Activated CD8-positive, alpha-beta memory T cell treated with anti-CD3 and anti-CD28 coated beads, Interleukin-2, amount 10 ng/mL, durations not matched to agents 7 days and 5 days (primary cell): ENCODE measurements at regions not wholly inside any gene's neighbourhood (a gene's known extent, or its start where the extent isn't known, plus 50 kb on each side); places are given as distances from the start of the nearest gene placed in this dataset.

ENCODE experiments used
- ATAC-seq: fragments of 150-1000 bp; cut with Tn5 transposase; one replicate; pipeline ENCODE4 v1.10.0; 2021; ENCODE audit warnings: moderate library complexity
- CTCF ChIA-PET: fragments of 350-600 bp; sonication (Branson Sonifier 250); formaldehyde crosslinking; loops from one replicate; lab custom pipeline; 2021; ENCODE audit warnings: antibody characterized with exemption; lab: Charles Lee
- DNase-seq: peaks from one replicate; pipeline ENCODE4 v3.0.0-alpha.2; 2020
- H3K27ac Mint-ChIP-seq: one replicate; pipeline ENCODE4 v1.8.0; 2021; ENCODE audit warnings: mild to moderate bottlenecking, mixed read lengths
- H3K27me3 Mint-ChIP-seq: one replicate; pipeline ENCODE4 v1.8.0; 2021; ENCODE audit warnings: mixed read lengths
- H3K36me3 Mint-ChIP-seq: one replicate; pipeline ENCODE4 v1.8.0; 2021; ENCODE audit warnings: mild to moderate bottlenecking, mixed read lengths
- H3K4me1 Mint-ChIP-seq: one replicate; pipeline ENCODE4 v1.8.0; 2021; ENCODE audit warnings: mixed read lengths
- H3K4me3 Mint-ChIP-seq: one replicate; pipeline ENCODE4 v1.8.0; 2021; ENCODE audit warnings: mild to moderate bottlenecking, moderate library complexity, mixed read lengths
- H3K9me3 Mint-ChIP-seq: one replicate; pipeline ENCODE4 v1.8.0; 2022; ENCODE audit warnings: low read depth, mixed read lengths

DNA sequence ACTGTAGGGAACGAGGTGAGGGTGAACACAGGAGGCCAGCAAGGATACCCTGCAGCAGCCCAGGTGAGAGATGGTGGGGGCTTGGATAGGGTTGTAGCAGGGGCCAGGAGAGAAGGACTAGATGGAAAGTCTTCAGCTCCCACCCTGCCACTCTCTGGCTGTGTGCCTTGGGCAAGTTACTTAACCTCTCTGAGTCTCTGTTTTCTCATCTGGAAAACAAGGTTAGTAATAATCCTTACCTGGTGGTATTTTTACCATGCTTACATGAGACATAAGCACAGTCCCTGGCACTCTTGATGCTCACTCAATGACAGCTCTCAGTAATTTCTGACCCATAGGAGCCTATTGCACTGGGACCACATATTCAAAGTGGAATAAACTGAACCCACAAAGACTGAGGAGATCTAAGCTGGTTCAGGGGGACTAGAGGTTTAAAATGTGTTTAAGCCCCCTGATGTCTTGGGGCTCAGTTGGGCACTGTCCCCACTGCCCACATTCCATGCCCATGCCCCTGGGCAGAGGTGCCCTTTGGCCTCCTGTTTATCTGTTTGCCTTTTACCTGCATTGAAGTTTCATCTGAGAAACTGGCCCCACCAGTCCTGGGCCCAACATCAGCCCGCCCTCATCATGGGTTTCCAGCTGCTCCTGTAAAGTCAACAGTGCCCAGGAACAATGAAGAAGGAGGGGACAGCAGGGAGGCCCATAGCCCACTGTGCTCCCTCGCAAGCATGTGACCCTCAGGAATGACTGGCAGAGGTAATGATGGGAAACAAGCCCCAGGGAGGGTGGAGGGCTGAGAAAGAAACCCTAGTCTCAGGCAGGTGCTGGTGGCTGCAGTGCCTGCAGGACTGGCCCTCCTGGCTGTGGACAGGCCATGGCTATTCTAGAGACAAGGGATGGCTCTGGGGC lies 104.0 kb downstream of the VEGFA start:
- Mint-ChIP-seq H3K4me3 (no peak overlapping the region), H3K4me1 (no peaks in the 10 kb centered on the region), H3K36me3 (no peaks in the 10 kb centered on the region), H3K27ac (no peak overlapping the region), H3K27me3 (peaks cover 4% of the 10 kb centered on the region), H3K9me3 (no peaks in the 10 kb centered on the region)
- CTCF ChIA-PET, result no interaction called here
- DNase-seq (no peak), ATAC-seq (no peak)

DNA sequence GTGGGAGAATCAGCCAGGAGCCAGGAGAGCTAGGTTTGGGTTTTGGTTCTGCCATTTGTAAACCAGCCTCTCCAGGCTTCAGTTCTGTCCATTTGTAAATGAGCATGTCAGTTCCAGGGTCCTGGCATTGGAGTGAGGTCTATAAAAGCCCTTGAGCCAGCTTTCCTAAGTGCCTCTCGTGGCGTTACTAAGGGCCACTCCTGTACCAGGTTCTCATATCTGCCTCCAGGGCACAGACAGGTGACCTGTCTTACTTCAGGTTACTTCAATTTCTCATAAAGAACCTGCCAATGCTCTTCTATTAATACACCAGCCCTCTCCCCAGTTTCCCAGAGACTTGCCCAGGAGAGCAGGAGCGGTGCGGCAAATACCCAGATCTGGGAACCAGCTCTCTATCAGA lies 101.9 kb downstream of the VEGFA start:
- Mint-ChIP-seq H3K4me3 (no peak overlapping the region), H3K4me1 (no peaks in the 10 kb centered on the region), H3K9me3 (no peaks in the 10 kb centered on the region), H3K27me3 (peaks cover 8% of the 10 kb centered on the region), H3K27ac (no peak overlapping the region), H3K36me3 (no peaks in the 10 kb centered on the region)
- ATAC-seq (no peak), DNase-seq (no peak)
- CTCF ChIA-PET, result no interaction called here

- Mint-ChIP-seq H3K4me1 (no peaks in the 10 kb centered on the region), H3K27me3 (peaks cover 8% of the 10 kb centered on the region), H3K27ac (no peak overlapping the region), H3K9me3 (no peaks in the 10 kb centered on the region), H3K4me3 (no peak overlapping the region), H3K36me3 (no peaks in the 10 kb centered on the region)
- CTCF ChIA-PET, result no interaction called here
- ATAC-seq, result no peak
- DNase-seq, result no peak
Observed at GRCh38 chr6:43871284-43871683, 101.3 kb downstream of the VEGFA start.

GRCh38 chr6:43870660-43871061 lies 100.7 kb downstream of the VEGFA start:
- CTCF ChIA-PET, result no interaction called here
- H3K4me1 Mint-ChIP-seq, result no peaks in the 10 kb centered on the region
- no peaks in the 10 kb centered on the region for H3K36me3 Mint-ChIP-seq
- DNase-seq (no peak), ATAC-seq (no peak)
- H3K27me3 Mint-ChIP-seq, result peaks cover 8% of the 10 kb centered on the region
- no peaks in the 10 kb centered on the region for H3K9me3 Mint-ChIP-seq
- H3K4me3 Mint-ChIP-seq, result no peak overlapping the region
- no peak overlapping the region for H3K27ac Mint-ChIP-seq

- no peaks in the 10 kb centered on the region for H3K4me1 Mint-ChIP-seq
- ATAC-seq, result no peak
- H3K27ac Mint-ChIP-seq, result no peak overlapping the region
- DNase-seq, result no peak
- H3K27me3 Mint-ChIP-seq, result peaks cover 8% of the 10 kb centered on the region
- no peaks in the 10 kb centered on the region for H3K36me3 Mint-ChIP-seq
- H3K9me3 Mint-ChIP-seq, result no peaks in the 10 kb centered on the region
- no peak overlapping the region for H3K4me3 Mint-ChIP-seq
- CTCF ChIA-PET, result no interaction called here
Observed at GRCh38 chr6:43869792-43870659, 100.0 kb downstream of the VEGFA start.

DNA sequence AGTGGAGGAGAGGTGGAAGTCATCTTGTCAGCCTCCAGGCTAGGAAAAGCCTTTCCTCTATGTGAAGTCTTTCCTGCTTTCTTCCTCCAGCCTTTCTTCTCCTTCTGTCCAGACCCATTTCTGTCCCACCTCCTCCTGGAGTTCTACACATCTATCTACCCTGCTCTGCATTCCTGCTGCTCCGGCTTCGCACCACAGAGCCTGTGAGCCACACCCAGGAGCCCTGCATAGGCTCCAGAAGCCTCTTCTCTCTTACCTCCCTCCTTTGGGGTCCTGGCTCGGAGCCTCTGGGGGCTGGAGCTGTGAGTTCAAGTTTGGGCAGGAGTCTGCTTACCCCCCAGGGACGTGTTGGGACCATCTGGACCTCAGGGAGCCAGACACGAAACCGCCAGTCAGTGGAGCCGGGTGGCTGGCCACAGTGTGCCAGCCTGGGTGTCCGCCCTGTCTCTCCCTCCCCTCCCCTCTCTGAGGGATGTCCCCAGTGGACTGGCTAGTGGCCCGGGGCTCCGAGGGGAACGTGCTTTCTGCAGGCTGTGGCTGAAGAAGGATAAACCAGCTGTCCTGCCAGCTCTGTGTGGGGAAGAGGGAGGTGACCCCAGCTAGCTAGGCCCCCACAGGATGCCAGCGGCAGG lies 99.2 kb downstream of the VEGFA start:
- DNase-seq, result no peak
- Mint-ChIP-seq H3K27me3 (peaks cover 10% of the 10 kb centered on the region), H3K36me3 (no peaks in the 10 kb centered on the region), H3K27ac (no peak overlapping the region), H3K4me1 (no peaks in the 10 kb centered on the region), H3K9me3 (no peaks in the 10 kb centered on the region), H3K4me3 (no peak overlapping the region)
- ATAC-seq, result no peak
- CTCF ChIA-PET, result no interaction called here

DNA sequence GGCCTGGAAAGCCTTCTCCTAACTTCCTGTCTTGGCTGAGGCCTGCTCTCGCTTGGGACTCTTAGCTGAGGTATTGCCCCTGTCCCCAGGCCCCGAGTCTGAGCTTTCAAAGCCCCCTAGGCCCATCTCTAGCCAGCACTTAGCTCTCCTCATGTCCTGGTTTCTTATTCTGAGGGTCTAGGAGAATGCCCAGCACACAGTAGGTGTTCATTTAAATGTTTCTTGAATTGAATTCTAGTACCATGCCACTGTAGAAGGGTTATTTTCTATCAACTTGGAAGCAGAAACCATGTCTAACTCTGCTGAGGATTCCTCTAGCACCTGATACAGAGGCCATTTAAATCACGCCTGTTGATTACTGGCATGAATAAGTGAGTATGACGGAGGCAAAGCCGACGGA lies 98.5 kb downstream of the VEGFA start:
- peaks cover 10% of the 10 kb centered on the region for H3K27me3 Mint-ChIP-seq
- H3K4me1 Mint-ChIP-seq, result no peaks in the 10 kb centered on the region
- CTCF ChIA-PET, result interaction anchor here (0.8 kb wide), 1 partner anchor 100 kb away, joined by 3 read pairs; no protein-coding TSS in a partner anchor
- no peaks in the 10 kb centered on the region for H3K9me3 Mint-ChIP-seq
- ATAC-seq (no peak), DNase-seq (no peak)
- no peaks in the 10 kb centered on the region for H3K36me3 Mint-ChIP-seq
- H3K27ac Mint-ChIP-seq, result no peak overlapping the region
- no peak overlapping the region for H3K4me3 Mint-ChIP-seq

DNA sequence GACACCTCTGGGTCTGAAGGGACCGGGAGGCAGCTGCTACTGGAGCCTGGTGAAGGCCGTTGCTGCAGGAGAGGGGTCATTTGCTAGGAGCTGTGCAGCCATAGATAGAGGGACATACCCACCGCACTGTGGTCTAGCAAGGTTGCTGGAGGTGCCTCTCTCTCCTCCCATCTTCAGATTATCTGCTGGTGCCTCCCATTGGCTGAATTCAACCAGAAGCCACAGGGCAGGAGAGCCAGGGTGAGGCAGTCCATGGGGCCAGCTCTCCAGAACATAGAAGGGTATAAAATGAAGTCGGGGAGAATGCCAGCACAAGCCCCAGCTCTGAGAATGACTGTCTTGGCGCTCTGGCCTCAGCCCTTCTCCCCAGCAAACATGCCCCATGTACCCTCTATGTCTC lies 98.0 kb downstream of the VEGFA start:
- H3K27me3 Mint-ChIP-seq, result peaks cover 10% of the 10 kb centered on the region
- no peaks in the 10 kb centered on the region for H3K9me3 Mint-ChIP-seq
- no peaks in the 10 kb centered on the region for H3K4me1 Mint-ChIP-seq
- ATAC-seq (no peak), DNase-seq (no peak)
- no peak overlapping the region for H3K27ac Mint-ChIP-seq
- H3K4me3 Mint-ChIP-seq, result no peak overlapping the region
- CTCF ChIA-PET, result interaction anchor here (0.8 kb wide), 1 partner anchor 99 kb away, joined by 3 read pairs; no protein-coding TSS in a partner anchor
- H3K36me3 Mint-ChIP-seq, result no peaks in the 10 kb centered on the region

DNA sequence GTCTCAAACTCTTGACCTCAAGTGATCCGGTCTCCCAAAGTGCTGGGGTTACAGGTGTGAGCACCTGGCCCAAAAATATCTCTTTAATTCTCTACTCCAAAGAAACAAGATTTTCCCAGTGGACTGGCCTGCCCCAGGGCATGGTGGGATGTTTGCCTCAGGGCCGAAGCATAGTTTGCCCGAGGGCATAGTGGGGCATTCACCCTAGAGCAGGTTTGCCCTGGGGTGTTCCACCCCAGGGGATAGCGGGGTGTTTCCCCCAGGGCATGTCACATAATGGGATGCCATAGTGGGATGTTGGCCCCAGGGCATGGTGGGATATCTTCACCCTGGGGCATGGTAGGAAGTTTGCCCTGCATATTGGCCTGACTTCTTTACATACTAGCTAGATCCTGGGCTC lies 97.2 kb downstream of the VEGFA start:
- no peaks in the 10 kb centered on the region for H3K36me3 Mint-ChIP-seq
- CTCF ChIA-PET, result interaction anchor here (0.9 kb wide), 1 partner anchor 11 kb away, joined by 3 read pairs; no protein-coding TSS in a partner anchor
- no peak for ATAC-seq
- H3K27me3 Mint-ChIP-seq, result peaks cover 10% of the 10 kb centered on the region
- no peak overlapping the region for H3K4me3 Mint-ChIP-seq
- DNase-seq, result no peak
- no peaks in the 10 kb centered on the region for H3K4me1 Mint-ChIP-seq
- no peaks in the 10 kb centered on the region for H3K9me3 Mint-ChIP-seq
- H3K27ac Mint-ChIP-seq, result no peak overlapping the region

DNA sequence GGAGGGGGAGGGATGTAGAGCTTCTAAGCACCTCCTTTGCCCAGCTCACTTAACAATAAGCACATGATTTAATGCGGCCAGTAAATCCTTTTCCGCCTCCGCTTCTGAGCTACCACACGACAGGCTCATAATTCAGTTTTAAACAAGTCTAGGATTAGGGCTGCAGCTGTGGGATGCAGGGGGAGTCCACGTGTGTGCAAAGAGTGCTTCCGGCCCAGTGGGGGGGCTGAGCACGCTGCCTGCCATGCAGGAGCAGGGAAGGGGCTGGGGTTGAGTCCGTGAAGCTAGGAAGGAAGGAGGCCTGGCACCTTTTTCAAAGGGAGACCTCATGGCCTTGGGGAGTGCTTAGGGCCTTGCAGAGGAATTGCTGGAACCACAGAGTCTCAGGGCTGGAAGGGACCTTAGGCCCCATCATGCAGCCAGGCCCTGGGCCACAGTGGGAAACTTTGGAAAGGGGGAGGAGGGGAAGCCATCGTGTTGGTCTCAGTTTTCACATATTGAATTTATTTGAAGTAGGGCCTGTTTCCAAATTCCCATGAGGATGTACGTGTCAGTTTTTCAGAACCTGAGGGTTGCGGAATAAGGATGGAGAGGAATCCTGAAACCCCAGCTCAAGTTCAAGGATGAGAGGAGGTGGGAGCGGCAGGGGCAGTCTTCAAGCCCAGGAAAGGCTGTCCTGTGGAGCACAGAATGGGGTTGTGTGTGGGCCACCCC lies 96.1 kb downstream of the VEGFA start:
- ATAC-seq (no peak), DNase-seq (no peak)
- H3K27me3 Mint-ChIP-seq, result peaks cover 9% of the 10 kb centered on the region
- no peaks in the 10 kb centered on the region for H3K36me3 Mint-ChIP-seq
- H3K9me3 Mint-ChIP-seq, result no peaks in the 10 kb centered on the region
- no peaks in the 10 kb centered on the region for H3K4me1 Mint-ChIP-seq
- H3K27ac Mint-ChIP-seq, result no peak overlapping the region
- CTCF ChIA-PET, result interaction anchor here (0.9 kb wide), 1 partner anchor 10 kb away, joined by 3 read pairs; no protein-coding TSS in a partner anchor
- no peak overlapping the region for H3K4me3 Mint-ChIP-seq

GRCh38 chr6:43865086-43865485 lies 95.1 kb downstream of the VEGFA start:
- Mint-ChIP-seq H3K27me3 (peaks cover 6% of the 10 kb centered on the region), H3K4me3 (no peak overlapping the region), H3K9me3 (no peaks in the 10 kb centered on the region), H3K36me3 (no peaks in the 10 kb centered on the region), H3K27ac (no peak overlapping the region), H3K4me1 (no peaks in the 10 kb centered on the region)
- DNase-seq (no peak), ATAC-seq (no peak)
- CTCF ChIA-PET, result no interaction called here

- Mint-ChIP-seq H3K9me3 (no peaks in the 10 kb centered on the region), H3K27ac (no peak overlapping the region), H3K27me3 (peaks cover 2% of the 10 kb centered on the region), H3K4me1 (no peaks in the 10 kb centered on the region), H3K36me3 (no peaks in the 10 kb centered on the region), H3K4me3 (no peak overlapping the region)
- ATAC-seq (no peak), DNase-seq (no peak)
- CTCF ChIA-PET, result no interaction called here
Observed at GRCh38 chr6:43862925-43863324, 92.9 kb downstream of the VEGFA start.
